ENCODE measurements at regions not wholly inside any gene's neighbourhood (a gene's known extent, or its start where the extent isn't known, plus 50 kb on each side); places are given as distances from the start of the nearest gene placed in this dataset.

GRCh38 chr6:22205266-22205665, 91.6 kb downstream of the PRL start:
- no peak for TF ChIP-seq CTCF (IDR thresholded peaks at IDR 0.05; ENCODE audit: borderline replicate concordance, extremely low read depth, low read length, poor library complexity, severe bottlenecking)
- no peak for TF ChIP-seq EZH2 (IDR thresholded peaks at IDR 0.05; ENCODE audit: borderline replicate concordance, low read depth, low read length, severe bottlenecking)
